ENCODE measurements at regions not wholly inside any gene's neighbourhood (a gene's known extent, or its start where the extent isn't known, plus 50 kb on each side); places are given as distances from the start of the nearest gene placed in this dataset.

DNA sequence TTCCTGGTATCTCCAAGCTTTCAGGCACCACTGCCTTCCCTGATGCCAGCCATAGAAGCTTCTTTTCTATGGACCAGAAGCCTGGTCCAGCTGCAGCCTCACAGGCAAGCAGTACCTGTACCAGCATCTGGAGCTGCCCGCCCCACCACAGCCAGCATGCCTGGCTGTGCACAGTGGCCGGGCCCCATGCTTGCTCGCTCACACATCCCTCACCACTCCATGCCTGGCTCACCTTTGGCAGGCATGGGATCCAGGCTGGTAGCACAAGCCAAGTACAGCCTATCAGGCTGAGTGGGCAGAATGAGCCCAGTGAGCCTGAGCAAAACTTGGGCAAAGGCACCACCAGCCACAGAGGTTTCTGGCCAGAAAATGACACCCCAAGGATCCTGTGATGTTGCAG is 93.4 kb downstream of the TPRA1 start:
- TF ChIP-seq YY1 (IDR thresholded peaks at IDR 0.05; ENCODE audit: extremely low read depth, insufficient replicate concordance, low read depth, low read length) (no peak), POLR2AphosphoS5 (IDR thresholded peaks at IDR 0.05; ENCODE audit: low read depth, low read length) (no peak), SRF (IDR thresholded peaks at IDR 0.05; ENCODE audit: low read depth) (no peak), TCF7L2 (IDR thresholded peaks at IDR 0.05; ENCODE audit: borderline replicate concordance, extremely low read depth, insufficient read depth, insufficient read length) (no peak), RAD21 (IDR thresholded peaks at IDR 0.05; ENCODE audit: low read depth) (no peak), ZNF274 (IDR thresholded peaks at IDR 0.05; ENCODE audit: low read depth, low read length) (no peak)
- TF ChIP-seq, protein P1, sequence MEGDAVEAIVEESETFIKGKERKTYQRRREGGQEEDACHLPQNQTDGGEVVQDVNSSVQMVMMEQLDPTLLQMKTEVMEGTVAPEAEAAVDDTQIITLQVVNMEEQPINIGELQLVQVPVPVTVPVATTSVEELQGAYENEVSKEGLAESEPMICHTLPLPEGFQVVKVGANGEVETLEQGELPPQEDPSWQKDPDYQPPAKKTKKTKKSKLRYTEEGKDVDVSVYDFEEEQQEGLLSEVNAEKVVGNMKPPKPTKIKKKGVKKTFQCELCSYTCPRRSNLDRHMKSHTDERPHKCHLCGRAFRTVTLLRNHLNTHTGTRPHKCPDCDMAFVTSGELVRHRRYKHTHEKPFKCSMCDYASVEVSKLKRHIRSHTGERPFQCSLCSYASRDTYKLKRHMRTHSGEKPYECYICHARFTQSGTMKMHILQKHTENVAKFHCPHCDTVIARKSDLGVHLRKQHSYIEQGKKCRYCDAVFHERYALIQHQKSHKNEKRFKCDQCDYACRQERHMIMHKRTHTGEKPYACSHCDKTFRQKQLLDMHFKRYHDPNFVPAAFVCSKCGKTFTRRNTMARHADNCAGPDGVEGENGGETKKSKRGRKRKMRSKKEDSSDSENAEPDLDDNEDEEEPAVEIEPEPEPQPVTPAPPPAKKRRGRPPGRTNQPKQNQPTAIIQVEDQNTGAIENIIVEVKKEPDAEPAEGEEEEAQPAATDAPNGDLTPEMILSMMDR (IDR thresholded peaks at IDR 0.05 in 2 of 3, conservative IDR thresholded peaks at IDR 0.05 in 1 of 3; ENCODE audit: borderline replicate concordance in 1 of 3, insufficient read depth in 1 of 3, low read depth in 2 of 3, low read length in 2 of 3) = no peak

All from HCT116 (cell line).